ENCODE measurements at regions not wholly inside any gene's neighbourhood (a gene's known extent, or its start where the extent isn't known, plus 50 kb on each side); places are given as distances from the start of the nearest gene placed in this dataset.

DNA sequence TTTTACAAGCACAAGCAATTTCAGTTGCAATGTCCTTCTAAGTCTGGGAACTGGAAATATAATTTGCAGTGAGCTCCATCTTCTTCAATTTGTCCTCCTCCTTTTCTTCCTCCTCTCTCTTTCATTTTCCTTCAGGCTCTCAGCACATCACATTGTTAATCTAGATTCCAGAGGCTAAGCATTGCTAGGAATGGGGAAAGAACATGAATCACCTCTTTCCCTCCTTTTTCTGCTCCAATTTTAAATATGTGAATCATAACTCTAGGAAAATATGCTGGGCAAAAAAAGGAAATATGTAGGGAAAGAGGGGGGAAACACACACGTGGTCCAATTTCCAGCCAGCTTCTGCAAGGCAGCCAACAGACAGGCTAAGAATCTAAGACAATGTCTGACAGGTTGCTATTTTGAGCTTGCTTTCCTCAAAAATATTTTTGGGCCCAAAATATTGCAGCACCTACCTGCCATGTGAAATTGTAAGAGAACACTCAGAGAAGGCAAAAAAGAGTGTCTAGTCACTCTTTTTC lies 72.7 kb upstream of the NUPR2 start (continued):
- TF ChIP-seq IRF3 (IDR thresholded peaks at IDR 0.05) (no peak), CBFB (IDR thresholded peaks at IDR 0.05; ENCODE audit: low read depth) (no peak), EZH2 (IDR thresholded peaks at IDR 0.05; ENCODE audit: borderline replicate concordance, control insufficient read depth, low read depth, low read length) (no peak), FOXK2 (IDR thresholded peaks at IDR 0.05) (no peak), IRF5 (IDR thresholded peaks at IDR 0.05; ENCODE audit: borderline replicate concordance) (no peak), ATF7 (IDR thresholded peaks at IDR 0.05; ENCODE audit: low read depth) (no peak), TARDBP (IDR thresholded peaks at IDR 0.05; ENCODE audit: borderline replicate concordance) (no peak)
- TF ChIP-seq, protein P1, sequence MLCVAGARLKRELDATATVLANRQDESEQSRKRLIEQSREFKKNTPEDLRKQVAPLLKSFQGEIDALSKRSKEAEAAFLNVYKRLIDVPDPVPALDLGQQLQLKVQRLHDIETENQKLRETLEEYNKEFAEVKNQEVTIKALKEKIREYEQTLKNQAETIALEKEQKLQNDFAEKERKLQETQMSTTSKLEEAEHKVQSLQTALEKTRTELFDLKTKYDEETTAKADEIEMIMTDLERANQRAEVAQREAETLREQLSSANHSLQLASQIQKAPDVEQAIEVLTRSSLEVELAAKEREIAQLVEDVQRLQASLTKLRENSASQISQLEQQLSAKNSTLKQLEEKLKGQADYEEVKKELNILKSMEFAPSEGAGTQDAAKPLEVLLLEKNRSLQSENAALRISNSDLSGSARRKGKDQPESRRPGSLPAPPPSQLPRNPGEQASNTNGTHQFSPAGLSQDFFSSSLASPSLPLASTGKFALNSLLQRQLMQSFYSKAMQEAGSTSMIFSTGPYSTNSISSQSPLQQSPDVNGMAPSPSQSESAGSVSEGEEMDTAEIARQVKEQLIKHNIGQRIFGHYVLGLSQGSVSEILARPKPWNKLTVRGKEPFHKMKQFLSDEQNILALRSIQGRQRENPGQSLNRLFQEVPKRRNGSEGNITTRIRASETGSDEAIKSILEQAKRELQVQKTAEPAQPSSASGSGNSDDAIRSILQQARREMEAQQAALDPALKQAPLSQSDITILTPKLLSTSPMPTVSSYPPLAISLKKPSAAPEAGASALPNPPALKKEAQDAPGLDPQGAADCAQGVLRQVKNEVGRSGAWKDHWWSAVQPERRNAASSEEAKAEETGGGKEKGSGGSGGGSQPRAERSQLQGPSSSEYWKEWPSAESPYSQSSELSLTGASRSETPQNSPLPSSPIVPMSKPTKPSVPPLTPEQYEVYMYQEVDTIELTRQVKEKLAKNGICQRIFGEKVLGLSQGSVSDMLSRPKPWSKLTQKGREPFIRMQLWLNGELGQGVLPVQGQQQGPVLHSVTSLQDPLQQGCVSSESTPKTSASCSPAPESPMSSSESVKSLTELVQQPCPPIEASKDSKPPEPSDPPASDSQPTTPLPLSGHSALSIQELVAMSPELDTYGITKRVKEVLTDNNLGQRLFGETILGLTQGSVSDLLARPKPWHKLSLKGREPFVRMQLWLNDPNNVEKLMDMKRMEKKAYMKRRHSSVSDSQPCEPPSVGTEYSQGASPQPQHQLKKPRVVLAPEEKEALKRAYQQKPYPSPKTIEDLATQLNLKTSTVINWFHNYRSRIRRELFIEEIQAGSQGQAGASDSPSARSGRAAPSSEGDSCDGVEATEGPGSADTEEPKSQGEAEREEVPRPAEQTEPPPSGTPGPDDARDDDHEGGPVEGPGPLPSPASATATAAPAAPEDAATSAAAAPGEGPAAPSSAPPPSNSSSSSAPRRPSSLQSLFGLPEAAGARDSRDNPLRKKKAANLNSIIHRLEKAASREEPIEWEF (IDR thresholded peaks at IDR 0.05; ENCODE audit: insufficient replicate concordance, low read depth, low read length): no peak

Measured in GM12878 (cell line).